WTC11 (cell line): ENCODE measurements at regions not wholly inside any gene's neighbourhood (a gene's known extent, or its start where the extent isn't known, plus 50 kb on each side); places are given as distances from the start of the nearest gene placed in this dataset.
A peak's percentile ranks its signal among the peaks of the same experiment; 100 is the strongest.
"Not testable (repeated sequence)": the region's sequence is repeated elsewhere in the genome, so short reads cannot be mapped to it uniquely, and the experiment has no call there.

ENCODE experiments used
- ATAC-seq: fragments of 200-7000 bp; cut with Tn5 transposase; 2 replicates; pipeline ENCODE4 v1.10.0; 2021; ENCODE audit warnings: mild to moderate bottlenecking, moderate library complexity
- CTCF ChIA-PET: fragments of 300-600 bp; sonication (Branson Sonifier 250); formaldehyde crosslinking; loops from one replicate; lab custom pipeline; 2021; ENCODE audit warnings: antibody characterized with exemption; lab: Charles Lee
- POLR2A ChIA-PET: fragments of 350-600 bp; sonication (Branson Sonifier 250); formaldehyde crosslinking; loops from one replicate; lab custom pipeline; 2021; ENCODE audit warnings: antibody characterized with exemption; lab: Charles Lee
- DNase-seq: peaks from one replicate; pipeline ENCODE4 v3.0.0; 2021; ENCODE audit warnings: low spot score
- H3K27ac Mint-ChIP-seq: 2 replicates; pipeline ENCODE4 v1.8.0; 2021; ENCODE audit warnings: mixed read lengths
- H3K27me3 Mint-ChIP-seq: 2 replicates; pipeline ENCODE4 v1.8.0; 2021; ENCODE audit warnings: low read depth, mild to moderate bottlenecking, moderate library complexity, mixed read lengths
- H3K36me3 Mint-ChIP-seq: 2 replicates; pipeline ENCODE4 v1.8.0; 2021; ENCODE audit warnings: mixed read lengths
- H3K4me1 Mint-ChIP-seq: 2 replicates; pipeline ENCODE4 v1.8.0; 2022; ENCODE audit warnings: mixed read lengths
- H3K4me3 Mint-ChIP-seq: 2 replicates; pipeline ENCODE4 v1.8.0; 2021; ENCODE audit warnings: mild to moderate bottlenecking, moderate library complexity, mixed read lengths
- H3K9me3 Mint-ChIP-seq: 2 replicates; pipeline ENCODE4 v1.8.0; 2021; ENCODE audit warnings: mixed read lengths
- AR ChIP-seq: fragments of 250-450 bp; sonication (Bioruptor Pico); IDR thresholded peaks from 2 replicates; pipeline ENCODE4 v1.9.0; 2021; ENCODE audit warnings: mild to moderate bottlenecking
- CDX4 ChIP-seq: fragments of 250-450 bp; sonication (Bioruptor Pico); IDR thresholded peaks from 2 replicates; pipeline ENCODE4 v1.9.0; 2021; ENCODE audit warnings: moderate library complexity, mild to moderate bottlenecking, inconsistent platforms, borderline replicate concordance
- CREM ChIP-seq: sonication (generic); formaldehyde crosslinking; IDR thresholded peaks from 2 replicates; pipeline ENCODE4 v1.8.1; 2022; ENCODE audit warnings: mild to moderate bottlenecking, missing genetic modification reagents, moderate library complexity
- ELF4 ChIP-seq: sonication (generic); formaldehyde crosslinking; IDR thresholded peaks from 2 replicates; pipeline ENCODE4 v1.8.1; 2022; ENCODE audit warnings: low read depth, mild to moderate bottlenecking, moderate library complexity, missing genetic modification reagents
- ESRRA ChIP-seq: sonication (generic); formaldehyde crosslinking; IDR thresholded peaks from 2 replicates; pipeline ENCODE4 v1.8.1; 2022; ENCODE audit warnings: mild to moderate bottlenecking, missing genetic modification reagents, borderline replicate concordance
- ETV6 ChIP-seq: sonication (generic); formaldehyde crosslinking; IDR thresholded peaks from 2 replicates; pipeline ENCODE4 v1.8.1; 2022; ENCODE audit warnings: mild to moderate bottlenecking, missing genetic modification reagents
- FOXP1 ChIP-seq: sonication (generic); formaldehyde crosslinking; IDR thresholded peaks from 2 replicates; pipeline ENCODE4 v1.8.0; 2022; ENCODE audit warnings: missing genetic modification reagents, mild to moderate bottlenecking, moderate library complexity, borderline replicate concordance
- GABPB1 ChIP-seq: sonication (generic); formaldehyde crosslinking; IDR thresholded peaks from 2 replicates; pipeline ENCODE4 v1.8.1; 2023; ENCODE audit warnings: mild to moderate bottlenecking, missing genetic modification reagents
- JAZF1 ChIP-seq: fragments of 250-450 bp; sonication (Bioruptor Pico); IDR thresholded peaks from 2 replicates; pipeline ENCODE4 v1.9.0; 2021; ENCODE audit warnings: moderate library complexity, mild to moderate bottlenecking, inconsistent platforms
- RORB ChIP-seq: fragments of 250-450 bp; sonication (Bioruptor Pico); IDR thresholded peaks from 2 replicates; pipeline ENCODE4 v1.9.0; 2021; ENCODE audit warnings: mild to moderate bottlenecking
- STAT6 ChIP-seq: sonication (generic); formaldehyde crosslinking; conservative IDR thresholded peaks from 2 replicates; pipeline ENCODE4 v1.8.1; 2023; ENCODE audit warnings: mild to moderate bottlenecking, low read depth, missing genetic modification reagents, moderate library complexity
- ZBTB43 ChIP-seq: sonication (generic); formaldehyde crosslinking; IDR thresholded peaks from 2 replicates; pipeline ENCODE4 v1.8.1; 2023; ENCODE audit warnings: mild to moderate bottlenecking, missing genetic modification reagents
- ZNF219 ChIP-seq: sonication (generic); formaldehyde crosslinking; IDR thresholded peaks from 2 replicates; pipeline ENCODE4 v1.8.0; 2023; ENCODE audit warnings: missing genetic modification reagents, mild to moderate bottlenecking, borderline replicate concordance
- TF ChIP-seq, protein P1 (sequence below): sonication (generic); formaldehyde crosslinking; IDR thresholded peaks from 2 replicates; pipeline ENCODE4 v1.8.0; 2022; ENCODE audit warnings: mild to moderate bottlenecking, missing genetic modification reagents
- TF ChIP-seq, protein P2 (sequence below): sonication (generic); formaldehyde crosslinking; IDR thresholded peaks from 2 replicates; pipeline ENCODE4 v1.8.1; 2023; ENCODE audit warnings: mild to moderate bottlenecking, moderate library complexity, missing genetic modification reagents

- no peak for DNase-seq
- no peak overlapping the region for H3K27ac Mint-ChIP-seq
- CTCF ChIA-PET = no interaction called here
- H3K4me3 Mint-ChIP-seq = no peak overlapping the region
- no peak for TF ChIP-seq GABPB1 (CRISPR knock-in tag)
- TF ChIP-seq ESRRA (CRISPR knock-in tag) = no peak
- no peak for TF ChIP-seq STAT6 (CRISPR knock-in tag)
- TF ChIP-seq, protein P1, sequence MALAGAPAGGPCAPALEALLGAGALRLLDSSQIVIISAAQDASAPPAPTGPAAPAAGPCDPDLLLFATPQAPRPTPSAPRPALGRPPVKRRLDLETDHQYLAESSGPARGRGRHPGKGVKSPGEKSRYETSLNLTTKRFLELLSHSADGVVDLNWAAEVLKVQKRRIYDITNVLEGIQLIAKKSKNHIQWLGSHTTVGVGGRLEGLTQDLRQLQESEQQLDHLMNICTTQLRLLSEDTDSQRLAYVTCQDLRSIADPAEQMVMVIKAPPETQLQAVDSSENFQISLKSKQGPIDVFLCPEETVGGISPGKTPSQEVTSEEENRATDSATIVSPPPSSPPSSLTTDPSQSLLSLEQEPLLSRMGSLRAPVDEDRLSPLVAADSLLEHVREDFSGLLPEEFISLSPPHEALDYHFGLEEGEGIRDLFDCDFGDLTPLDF = no peak
- TF ChIP-seq RORB (CRISPR knock-in tag) = no peak
- TF ChIP-seq, all 79 proteins: peak for 0
- Mint-ChIP-seq H3K27me3 (no peaks in the 10 kb centered on the region; the same call in 1 of the 2 replicates), H3K9me3 (peaks cover 46% of the 10 kb centered on the region), H3K36me3 (peaks cover 24% of the 10 kb centered on the region), H3K4me1 (peaks cover 39% of the 10 kb centered on the region)
- POLR2A ChIA-PET = no interaction called here
- peak; percentile 38 for ATAC-seq
Measured at GRCh38 chr4:117916728-117917127, 117.6 kb upstream of the NDST3 start.

- H3K9me3 Mint-ChIP-seq = peaks cover 43% of the 10 kb centered on the region
- H3K4me3 Mint-ChIP-seq = 0 out of 2 replicates have a peak overlapping the region, but pooled peaks have one; percentile 16
- H3K27me3 Mint-ChIP-seq, CTCF ChIA-PET, ATAC-seq, H3K27ac Mint-ChIP-seq, POLR2A ChIA-PET: not testable (repeated sequence)
- DNase-seq = peak; percentile 45
- H3K36me3 Mint-ChIP-seq = peaks cover 30% of the 10 kb centered on the region
- H3K4me1 Mint-ChIP-seq = peaks cover 35% of the 10 kb centered on the region
Measured at GRCh38 chr4:117922311-117922710, 112.0 kb upstream of the NDST3 start.

DNA sequence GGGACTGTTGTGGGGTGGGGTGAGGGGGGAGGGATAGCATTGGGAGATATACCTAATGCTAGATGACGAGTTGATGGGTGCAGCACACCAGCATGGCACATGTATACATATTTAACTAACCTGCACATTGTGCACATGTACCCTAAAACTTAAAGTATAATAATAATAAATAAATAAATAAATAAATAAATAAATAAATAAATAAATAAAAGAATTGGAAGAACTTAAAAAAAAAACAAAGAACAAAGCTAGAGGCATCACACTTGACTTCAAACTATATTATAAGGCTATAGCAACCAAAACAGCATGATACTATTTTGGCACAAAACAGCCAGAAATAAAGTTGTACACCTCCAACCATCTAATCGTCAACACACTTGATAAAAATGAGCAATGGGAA is 106.5 kb upstream of the NDST3 start:
- H3K4me3 Mint-ChIP-seq, H3K4me1 Mint-ChIP-seq, H3K27me3 Mint-ChIP-seq, DNase-seq, POLR2A ChIA-PET, H3K36me3 Mint-ChIP-seq, CTCF ChIA-PET, ATAC-seq, H3K27ac Mint-ChIP-seq: not testable (repeated sequence)
- H3K9me3 Mint-ChIP-seq = peaks cover 20% of the 10 kb centered on the region

DNA sequence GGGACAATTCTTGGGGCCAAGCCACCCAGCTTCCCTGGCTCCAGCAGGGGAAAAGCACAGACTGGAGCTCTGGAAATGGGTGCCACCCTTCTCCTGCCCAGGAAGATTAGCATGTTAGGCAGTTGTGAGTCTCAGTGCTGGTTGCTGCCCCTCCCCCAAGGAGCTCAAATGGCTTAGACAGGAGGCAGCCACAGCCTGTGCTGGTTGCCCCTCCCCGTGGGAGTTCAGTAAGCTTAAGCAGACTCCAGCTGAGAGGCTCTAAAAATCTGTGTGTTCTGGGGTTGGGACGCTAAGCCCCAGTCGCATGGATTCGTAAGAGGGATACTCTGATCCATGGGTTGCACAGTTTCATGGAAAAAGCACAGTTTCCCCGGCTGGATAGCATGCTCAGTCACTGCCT is 92.7 kb upstream of the NDST3 start:
- H3K4me1 Mint-ChIP-seq = peaks cover 11% of the 10 kb centered on the region
- no peak for TF ChIP-seq CREM
- TF ChIP-seq ETV6 (CRISPR knock-in tag) = 0 out of 2 replicates have a peak, but pooled peaks have one; percentile 19
- TF ChIP-seq, all 79 proteins: peak for 1
- DNase-seq (peak; percentile 21), ATAC-seq (peak; percentile 80)
- CTCF ChIA-PET = no interaction called here
- Mint-ChIP-seq H3K27me3 (no peaks in the 10 kb centered on the region; the same call in 1 of the 2 replicates), H3K36me3 (peaks cover 8% of the 10 kb centered on the region), H3K27ac (no peak overlapping the region), H3K4me3 (no peak overlapping the region), H3K9me3 (peaks cover 24% of the 10 kb centered on the region)
- POLR2A ChIA-PET = no interaction called here

- Mint-ChIP-seq H3K4me3 (no peak overlapping the region), H3K27ac (no peak overlapping the region), H3K9me3 (peaks cover 16% of the 10 kb centered on the region), H3K27me3 (no peaks in the 10 kb centered on the region; the same call in 1 of the 2 replicates), H3K36me3 (peaks cover 8% of the 10 kb centered on the region), H3K4me1 (no peaks in the 10 kb centered on the region)
- POLR2A ChIA-PET = no interaction called here
- ATAC-seq (no peak), DNase-seq (no peak)
- CTCF ChIA-PET = no interaction called here
- no peak for TF ChIP-seq JAZF1 (CRISPR knock-in tag)
- no peak for TF ChIP-seq AR (CRISPR knock-in tag)
- TF ChIP-seq FOXP1 (CRISPR knock-in tag) = no peak
- no peak for TF ChIP-seq ZBTB43
- TF ChIP-seq, protein P2, sequence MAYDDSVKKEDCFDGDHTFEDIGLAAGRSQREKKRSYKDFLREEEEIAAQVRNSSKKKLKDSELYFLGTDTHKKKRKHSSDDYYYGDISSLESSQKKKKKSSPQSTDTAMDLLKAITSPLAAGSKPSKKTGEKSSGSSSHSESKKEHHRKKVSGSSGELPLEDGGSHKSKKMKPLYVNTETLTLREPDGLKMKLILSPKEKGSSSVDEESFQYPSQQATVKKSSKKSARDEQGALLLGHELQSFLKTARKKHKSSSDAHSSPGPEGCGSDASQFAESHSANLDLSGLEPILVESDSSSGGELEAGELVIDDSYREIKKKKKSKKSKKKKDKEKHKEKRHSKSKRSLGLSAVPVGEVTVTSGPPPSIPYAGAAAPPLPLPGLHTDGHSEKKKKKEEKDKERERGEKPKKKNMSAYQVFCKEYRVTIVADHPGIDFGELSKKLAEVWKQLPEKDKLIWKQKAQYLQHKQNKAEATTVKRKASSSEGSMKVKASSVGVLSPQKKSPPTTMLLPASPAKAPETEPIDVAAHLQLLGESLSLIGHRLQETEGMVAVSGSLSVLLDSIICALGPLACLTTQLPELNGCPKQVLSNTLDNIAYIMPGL (CRISPR knock-in tag) = no peak
- no peak for TF ChIP-seq ZNF219 (CRISPR knock-in tag)
- TF ChIP-seq ELF4 (CRISPR knock-in tag) = no peak
- no peak for TF ChIP-seq CDX4 (CRISPR knock-in tag)
Measured at GRCh38 chr4:117949621-117950020, 84.7 kb upstream of the NDST3 start.
